Breast epithelium (tissue), 3 donors: ENCODE measurements at regions not wholly inside any gene's neighbourhood (a gene's known extent, or its start where the extent isn't known, plus 50 kb on each side); places are given as distances from the start of the nearest gene placed in this dataset.
"Not testable (repeated sequence)": the region's sequence is repeated elsewhere in the genome, so short reads cannot be mapped to it uniquely, and the experiment has no call there.

Source experiments
- CTCF ChIP-seq, 3 donors: fragments of 450-650 bp; IDR thresholded peaks; one replicate each; pipeline ENCODE4 v1.5.1; 2016 to 2017; ENCODE audit warnings: antibody characterized with exemption in 3 of 3, mild to moderate bottlenecking in 3 of 3, moderate library complexity in 3 of 3
- POLR2A ChIP-seq: fragments of 450-650 bp; IDR thresholded peaks from one replicate; pipeline ENCODE4 v1.6.1; 2016; ENCODE audit warnings: antibody characterized with exemption, mild to moderate bottlenecking, moderate library complexity
- POLR2AphosphoS5 ChIP-seq, 3 donors: sonication (generic); formaldehyde crosslinking; IDR thresholded peaks; one replicate each; pipeline ENCODE4 v1.6.1; 2017; ENCODE audit warnings: antibody characterized with exemption in 3 of 3

GRCh38 chr17:30644287-30644686 is 167.1 kb downstream of the GOSR1 start:
- TF ChIP-seq POLR2AphosphoS5 (IDR thresholded peaks at IDR 0.05); CTCF (IDR thresholded peaks at IDR 0.05); POLR2A: not testable (repeated sequence)
